ENCODE measurements at regions not wholly inside any gene's neighbourhood (a gene's known extent, or its start where the extent isn't known, plus 50 kb on each side); places are given as distances from the start of the nearest gene placed in this dataset.

DNA sequence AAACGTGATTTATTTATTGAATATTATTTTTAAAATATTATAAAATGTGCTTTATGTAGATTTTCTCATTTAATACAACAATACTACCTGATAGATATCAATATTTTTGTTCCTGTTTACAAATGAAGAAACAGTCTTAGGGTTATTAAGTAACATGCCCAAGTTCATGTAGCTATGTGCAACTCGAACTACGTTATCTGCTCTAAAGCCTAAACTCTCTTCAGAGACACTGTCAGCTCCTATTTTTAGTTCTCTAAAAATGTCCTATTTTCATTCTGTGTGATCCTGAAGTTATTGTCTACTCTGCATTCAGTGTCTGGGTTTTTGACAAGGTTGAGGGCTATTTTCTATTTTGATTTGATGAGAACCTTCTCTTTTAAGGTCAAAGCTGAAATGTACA is 550.1 kb upstream of the B3GALT2 start:
- DNase-seq, result no peak

DNA sequence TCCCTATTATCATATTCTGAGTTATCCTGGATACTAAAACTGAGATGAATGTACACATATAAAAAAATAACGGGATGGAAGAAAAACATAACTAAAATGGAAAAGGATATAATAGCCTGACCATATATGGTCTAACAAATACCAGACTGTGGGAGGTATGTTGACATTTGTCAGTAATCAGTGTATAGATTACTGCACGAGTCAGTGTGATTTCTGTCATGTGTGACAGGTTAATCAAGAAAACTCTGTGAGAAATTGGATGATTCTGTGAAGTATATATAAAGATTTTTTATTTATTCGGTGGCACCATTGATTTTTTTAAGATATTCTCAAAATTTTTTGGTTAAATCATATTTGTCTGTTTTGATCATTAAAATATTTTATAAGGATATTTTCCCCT is 547.3 kb upstream of the B3GALT2 start:
- no peak for DNase-seq

DNA sequence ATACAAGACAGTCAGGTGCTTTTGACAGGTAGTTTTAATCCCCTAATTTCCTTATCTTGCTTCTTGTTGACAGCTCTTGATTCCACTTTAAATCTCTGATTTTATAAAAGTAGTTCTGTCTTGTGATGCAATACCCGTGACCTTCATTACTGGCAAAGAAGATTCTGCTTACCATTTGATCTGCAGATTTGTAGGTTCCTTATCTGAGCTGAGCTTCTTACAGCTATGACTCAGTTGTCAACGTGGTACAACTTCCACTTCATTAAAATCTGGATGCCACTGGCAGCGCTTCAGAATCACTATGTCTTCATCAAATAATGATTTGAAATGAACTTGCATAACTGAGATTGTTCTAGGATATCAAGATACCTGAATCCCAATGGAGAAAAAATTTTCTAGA is 543.6 kb upstream of the B3GALT2 start:
- no peak for DNase-seq

DNA sequence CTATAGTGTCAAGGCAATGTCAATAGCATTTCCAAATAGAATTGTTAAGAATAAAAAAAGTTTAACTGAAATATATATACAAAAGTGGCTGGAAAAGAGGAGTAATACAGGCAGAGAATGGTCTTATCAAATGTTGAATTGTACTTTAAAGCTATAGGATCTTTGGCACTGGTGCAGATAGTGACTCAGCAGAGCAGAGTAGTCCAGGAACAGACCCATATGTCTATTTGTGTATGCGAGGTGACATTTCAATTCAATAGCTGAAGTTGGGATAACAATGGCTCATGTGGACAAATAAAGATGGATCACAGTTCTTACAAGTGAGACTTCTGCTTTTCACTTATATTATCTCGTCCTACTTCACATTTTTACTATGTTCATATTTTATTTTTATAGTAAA is 543.0 kb upstream of the B3GALT2 start:
- peak; percentile 9 for DNase-seq

DNA sequence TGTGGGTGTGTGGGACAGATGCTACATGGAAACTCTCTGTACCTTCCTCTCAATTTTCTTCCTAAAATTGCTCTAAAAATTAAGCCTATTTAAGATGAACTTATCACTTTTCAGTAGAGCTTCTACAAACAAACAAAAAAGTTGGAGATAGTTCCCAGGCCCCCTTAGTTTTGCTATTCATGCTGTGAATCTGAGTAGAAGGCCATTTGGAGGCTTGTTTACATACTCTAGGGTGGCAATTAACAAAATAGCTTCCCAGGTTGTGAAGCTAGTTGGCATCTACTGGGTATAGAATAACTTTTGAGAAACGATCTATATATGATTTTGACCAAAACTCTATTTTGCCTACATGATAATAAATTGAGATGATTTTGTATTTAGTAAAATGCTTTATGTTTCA is 541.4 kb upstream of the B3GALT2 start:
- DNase-seq, result no peak

DNA sequence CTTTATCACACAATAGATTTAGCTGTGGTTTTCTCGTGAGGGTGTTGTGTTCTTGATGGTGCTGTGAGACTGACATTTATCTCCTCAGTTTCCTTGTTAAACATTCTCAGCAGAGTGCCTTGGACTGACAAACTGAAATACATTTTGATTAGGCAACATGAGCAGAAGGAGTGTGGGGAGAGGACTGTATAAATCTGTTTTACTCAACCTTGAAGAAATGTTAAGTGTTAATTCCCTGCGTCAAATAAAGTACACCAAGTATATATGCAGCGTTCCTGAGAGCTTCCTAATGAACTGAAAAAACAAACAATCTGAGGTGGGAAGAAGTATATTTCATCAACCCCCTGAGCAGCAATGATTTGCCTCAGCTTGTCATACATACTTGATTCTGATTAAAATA is 540.3 kb upstream of the B3GALT2 start:
- DNase-seq, result no peak

DNA sequence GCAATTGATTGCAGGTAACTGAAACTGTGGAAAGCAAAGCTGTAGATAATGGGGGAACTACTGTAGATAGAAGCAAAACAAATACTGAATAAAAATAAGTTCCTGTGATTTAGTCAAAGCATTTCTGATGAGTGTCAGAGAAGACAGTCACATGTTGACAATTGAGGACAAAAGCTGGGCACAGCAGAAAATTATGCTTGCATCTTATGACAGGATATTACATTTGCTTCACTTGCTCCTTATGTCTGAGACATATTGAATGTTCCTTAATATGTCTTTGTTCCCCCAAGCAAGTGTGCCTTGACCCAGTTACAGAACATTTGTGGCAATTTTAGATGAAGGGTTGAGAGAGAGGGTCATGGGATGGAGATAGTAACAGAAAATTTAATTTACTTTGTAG is 526.0 kb upstream of the B3GALT2 start:
- DNase-seq, result no peak

DNA sequence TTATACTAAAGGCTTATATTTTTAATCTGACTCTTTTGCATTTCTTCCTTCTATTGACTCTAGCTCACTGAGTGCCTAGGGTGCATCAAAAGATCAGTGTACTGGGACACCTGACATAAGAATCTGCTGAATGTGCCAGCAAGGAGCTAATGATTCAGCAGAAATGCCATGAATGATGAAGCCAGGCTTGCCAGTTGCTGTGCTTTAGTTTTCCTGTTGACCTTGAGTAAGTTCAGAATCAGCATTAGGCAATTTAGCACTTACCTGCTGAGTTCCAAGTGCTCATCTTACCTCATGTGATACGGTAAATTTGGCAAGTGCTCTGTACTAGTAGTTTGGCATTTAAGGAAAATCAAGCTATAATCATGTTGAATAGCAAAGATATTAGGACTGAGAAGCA is 523.2 kb upstream of the B3GALT2 start:
- peak; percentile 9 for DNase-seq

DNA sequence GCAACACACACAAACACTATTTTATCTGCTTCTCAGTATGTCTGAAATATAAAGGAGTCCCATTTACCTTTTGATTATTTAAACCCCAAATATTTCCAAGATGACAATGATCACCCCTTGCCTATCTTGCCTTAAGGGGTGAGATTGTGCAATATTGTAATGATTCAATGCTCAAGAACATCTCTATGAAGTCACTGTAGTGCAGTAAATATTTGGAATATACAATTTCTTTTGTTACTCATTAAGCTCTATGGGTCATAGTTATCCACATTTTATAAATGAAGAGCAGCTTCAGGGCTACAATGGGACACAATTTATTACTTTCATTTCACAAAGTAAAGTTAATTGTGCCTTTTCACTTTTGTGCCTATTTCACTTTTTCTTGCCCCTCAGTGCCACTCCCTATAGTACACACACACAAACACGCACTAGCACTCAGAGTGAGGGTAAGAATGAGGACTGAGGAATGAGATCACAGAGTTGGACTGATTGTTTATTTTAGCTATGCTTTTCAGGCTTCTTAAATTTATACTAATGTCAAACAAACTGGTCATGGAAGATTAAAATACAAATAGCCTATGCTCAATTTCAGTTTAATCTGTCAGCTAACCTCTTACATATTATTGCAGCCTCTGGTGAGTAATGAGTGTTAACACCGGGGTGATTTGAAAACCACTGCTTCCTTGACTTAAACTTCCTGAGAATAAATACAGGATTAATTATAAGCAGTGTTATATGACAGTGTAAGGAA is 521.0 kb upstream of the B3GALT2 start:
- DNase-seq, result no peak

DNA sequence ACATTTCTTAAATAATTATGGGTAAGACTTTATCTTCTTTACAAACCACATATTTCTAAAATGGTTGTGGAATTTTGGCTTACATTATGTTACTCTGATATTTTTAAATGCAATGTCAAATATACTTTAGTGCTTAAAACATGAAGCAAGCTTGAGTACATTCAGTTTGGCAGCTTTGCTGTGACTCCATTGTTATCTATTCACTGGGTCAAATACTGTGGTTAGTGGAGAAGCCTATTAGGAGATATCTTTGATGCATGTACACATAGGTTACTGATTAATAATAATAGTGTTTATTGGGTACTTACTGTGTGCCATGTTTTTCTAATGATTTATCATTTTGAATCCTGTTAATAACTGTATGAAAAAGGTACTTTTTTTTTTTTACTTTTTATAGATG is 520.4 kb upstream of the B3GALT2 start:
- DNase-seq, result no peak

DNA sequence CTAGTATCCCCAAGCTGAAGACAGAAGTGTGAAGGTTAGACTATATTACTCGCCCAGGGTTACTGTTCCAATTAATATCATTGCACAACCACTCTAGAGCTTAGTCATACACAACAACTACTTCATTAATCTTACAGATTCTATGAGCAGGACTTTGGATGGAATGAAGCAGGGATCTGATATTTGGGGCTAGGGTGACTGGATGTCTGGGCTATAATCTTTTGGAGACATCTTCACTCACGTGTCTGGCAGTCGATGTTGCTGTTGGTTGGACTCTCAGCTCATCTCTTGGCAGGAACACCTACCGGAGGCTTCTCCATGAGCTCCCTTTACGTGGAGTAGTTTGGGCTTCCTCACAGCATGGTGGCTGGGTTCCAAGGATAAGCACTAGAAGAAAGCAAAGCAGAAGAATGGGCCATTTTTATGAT is 519.2 kb upstream of the B3GALT2 start:
- no peak for DNase-seq

DNA sequence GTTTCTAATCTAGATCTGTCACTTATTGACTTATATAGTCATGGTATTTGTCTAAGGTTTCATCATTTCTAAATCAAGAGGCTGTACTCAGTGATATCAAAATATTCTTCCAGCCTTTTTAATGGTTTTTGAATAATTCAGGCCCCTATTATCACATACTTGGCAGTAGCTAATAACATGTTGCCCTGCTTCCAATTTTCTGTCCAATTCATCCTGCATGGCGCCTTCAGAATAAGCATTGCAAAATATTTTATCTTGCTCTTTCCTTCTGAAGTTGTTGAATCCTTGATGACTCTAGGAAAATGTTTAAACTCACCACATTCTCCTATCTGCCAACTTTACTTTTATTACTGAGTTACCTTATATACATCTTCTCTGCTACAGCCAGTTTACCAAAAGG is 517.2 kb upstream of the B3GALT2 start:
- DNase-seq, result no peak

DNA sequence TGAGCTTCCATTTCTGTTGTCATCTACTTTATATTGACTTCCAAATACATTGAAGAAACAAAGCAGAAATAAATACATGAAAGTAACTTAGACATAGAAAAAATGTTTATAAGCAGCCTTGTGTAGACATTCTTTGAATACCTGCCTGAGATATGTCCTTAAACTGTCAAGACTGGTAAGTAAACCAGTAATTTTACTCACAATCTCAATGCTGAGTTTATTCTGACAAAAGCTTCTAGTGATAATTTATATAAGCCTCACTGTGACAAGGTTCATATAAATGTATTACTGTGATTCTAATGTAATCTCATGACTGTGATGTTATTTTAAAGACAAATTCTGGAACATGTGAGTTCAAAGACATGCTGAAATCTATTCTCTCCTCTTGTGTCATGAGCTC is 516.7 kb upstream of the B3GALT2 start:
- no peak for DNase-seq

DNA sequence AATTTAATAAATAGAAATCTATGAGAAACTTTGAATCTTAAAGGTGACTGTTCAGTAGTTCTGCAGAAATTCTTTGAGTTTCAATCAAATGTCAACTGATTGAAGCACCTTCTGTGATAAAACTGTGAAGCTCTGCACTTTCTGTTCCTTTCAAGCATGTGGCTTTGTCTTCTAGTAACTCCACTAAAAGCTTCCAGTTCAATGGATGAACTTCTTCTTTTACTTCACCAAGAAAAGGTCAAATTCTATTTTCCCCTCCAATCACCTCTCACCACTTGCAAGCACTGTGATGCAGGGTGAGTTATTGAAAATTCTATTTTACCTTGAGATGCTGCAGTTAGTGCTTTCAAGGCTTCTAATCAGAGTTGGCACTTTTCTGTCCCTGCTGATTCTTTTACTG is 515.3 kb upstream of the B3GALT2 start:
- DNase-seq, result no peak

DNA sequence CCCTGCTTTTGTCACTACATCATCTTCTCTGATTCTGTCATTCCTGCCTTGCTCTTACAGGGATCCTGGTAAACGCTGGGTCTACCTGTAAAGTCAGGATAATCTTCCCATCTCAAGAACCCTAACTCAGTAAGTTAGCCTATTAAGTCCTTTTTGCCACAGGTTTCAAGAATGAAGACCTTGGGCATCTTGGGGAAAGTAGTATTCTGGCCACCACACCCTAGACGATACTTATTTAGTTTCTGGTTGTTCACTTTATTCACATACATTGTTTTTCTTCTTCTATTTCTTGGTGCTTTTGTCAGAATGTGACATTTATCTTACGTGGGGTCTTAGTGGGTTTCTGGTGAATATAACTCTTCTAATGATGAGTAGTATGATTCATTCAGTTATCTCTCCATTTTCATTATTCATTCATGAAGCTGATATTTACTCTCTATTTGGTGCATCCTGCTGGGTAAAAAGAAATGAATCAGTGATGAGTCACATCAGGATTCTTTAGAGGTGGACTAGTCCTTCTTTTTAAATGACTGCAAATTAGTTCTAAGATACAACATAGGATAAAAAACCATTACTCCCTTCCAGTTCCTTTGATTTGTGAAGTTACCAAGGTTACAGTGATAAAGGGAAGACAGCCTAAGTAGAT is 514.4 kb upstream of the B3GALT2 start:
- DNase-seq, result no peak

DNA sequence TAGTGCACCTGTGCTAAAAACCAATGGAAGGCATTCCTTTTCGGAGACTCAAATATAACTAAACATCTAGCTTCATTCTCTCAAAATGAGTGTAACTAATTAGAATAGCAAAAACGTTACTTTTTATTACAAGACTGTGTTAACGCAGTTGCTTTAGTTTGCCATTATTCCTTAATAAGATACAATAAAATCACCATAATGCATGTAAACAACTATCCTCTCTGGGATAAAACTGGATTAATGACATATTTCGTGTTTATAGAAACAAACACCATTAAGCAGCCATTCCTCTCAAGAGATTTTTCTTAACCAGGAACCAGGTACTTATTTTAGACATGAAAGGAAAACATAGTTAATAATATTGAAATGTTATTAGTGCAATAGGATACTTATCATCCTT is 512.8 kb upstream of the B3GALT2 start:
- no peak for DNase-seq

DNA sequence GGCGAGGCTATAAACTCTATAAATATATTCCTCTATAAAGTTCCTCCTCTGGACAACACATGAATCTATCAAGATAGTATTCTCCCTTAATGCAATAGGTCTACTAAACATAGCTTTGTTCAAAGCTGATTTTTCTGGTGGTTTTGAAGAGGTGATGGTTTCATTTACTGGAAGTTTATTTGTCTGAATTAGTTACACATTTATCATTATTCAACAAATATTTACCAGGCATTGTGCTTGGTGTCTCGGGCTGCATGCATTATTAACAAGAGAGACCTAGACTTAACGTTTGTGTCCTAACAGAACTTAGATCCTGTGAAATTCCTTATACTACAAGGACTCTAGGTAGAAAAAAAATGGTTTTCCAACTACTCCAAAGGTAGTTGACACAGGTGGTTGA is 511.4 kb upstream of the B3GALT2 start:
- DNase-seq, result no peak

DNA sequence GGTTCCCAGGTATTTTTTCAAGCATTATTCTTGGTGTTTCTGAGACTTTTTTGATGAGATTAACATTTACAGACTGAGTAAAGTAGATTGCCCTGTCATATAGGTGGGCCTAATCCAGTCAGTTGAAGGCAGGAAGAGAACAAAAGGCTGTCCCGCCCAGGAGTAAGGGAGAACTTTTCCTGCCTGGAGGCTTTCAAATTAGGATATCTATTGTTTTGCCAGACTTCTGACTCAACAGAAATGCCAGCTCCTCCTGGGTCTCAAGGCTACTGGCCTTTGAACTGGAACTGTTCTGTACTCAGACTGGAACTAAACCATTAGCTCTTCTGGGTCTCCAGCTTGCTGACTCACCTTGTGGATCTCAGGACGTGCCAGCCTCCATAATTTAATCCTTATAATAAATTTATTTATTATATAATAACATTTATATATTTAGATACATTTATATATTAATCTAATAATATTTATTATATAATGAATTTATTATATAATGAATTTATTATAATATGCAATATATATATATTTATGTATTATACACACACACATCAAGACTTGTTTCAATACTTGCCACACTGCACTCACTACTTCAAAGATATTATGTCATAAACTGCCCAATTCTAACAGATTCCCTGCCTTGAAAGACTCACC is 510.8 kb upstream of the B3GALT2 start:
- no peak for DNase-seq

DNA sequence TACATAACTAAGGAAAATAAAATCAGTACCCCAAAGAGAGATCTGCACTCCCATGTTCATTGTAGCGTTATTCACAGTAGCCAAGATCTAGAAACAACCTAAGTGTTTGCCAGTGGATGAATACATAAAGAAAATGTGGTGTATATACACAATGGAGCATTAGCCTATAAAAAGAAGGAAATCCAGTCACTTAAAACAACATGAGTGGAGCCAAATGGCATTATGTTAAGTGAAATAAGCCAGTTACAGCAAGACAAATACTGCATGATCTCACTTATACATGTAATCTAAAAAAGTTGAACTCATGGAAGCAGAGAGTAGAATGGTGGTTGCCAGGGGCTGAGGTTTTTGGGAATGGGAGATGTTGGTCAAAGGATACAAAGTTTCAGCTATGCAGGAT is 508.3 kb upstream of the B3GALT2 start:
- no peak for DNase-seq

DNA sequence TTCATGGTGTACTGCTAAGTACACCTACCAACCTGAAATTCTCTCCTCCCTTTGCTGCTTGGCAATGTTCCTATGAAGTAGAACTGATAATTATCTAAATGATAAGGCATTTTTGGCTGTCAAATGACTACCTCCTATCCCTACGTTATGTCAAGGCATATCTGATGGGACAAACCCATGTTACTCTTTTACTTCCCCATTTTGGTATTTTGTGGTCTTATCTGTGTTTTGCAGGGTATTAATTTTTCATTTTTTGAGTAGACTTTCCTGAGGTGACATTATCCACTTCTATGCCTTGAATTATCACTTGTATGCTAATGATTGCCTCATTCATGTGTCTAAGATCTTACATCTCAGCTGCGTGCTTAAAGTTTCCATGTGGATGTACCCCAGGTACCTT is 499.6 kb upstream of the B3GALT2 start:
- DNase-seq, result no peak

DNA sequence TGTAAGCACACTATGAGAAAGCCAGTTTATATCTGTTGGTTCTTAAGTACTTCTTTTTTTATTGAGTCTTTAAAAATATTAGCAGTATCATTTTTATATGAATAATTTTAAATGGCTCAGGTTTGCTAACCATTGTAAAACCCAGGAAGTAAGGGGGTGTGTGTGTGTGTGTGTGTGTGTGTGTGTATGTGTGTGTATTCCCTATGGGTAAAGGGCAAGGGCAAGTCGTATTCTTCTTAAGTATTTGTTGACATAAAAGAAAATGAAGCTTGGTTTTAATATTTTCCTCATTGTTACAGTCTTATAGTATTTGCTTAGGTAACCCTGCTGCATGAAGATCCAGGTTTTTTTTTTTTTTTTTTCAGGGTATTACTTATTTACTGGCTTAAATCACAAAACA is 495.0 kb upstream of the B3GALT2 start:
- DNase-seq, result no peak

DNA sequence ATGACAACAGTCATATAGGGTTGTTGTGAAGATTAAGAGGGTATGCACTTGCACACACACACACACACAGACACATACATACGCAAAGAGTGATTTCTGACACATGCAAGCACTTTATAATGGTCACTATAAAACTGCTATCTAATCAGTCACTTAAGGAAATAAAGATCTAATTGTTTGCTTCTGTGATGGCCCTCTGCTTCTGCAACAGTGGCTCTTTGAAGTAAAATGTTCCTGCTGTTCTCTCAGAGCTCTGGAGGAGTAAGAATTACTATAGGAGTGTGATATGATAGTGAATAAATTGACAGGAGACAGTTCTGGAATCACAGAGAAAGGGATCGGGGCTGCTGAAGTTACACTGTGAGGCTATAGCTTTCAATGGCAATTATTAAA is 494.5 kb upstream of the B3GALT2 start:
- DNase-seq, result no peak

DNA sequence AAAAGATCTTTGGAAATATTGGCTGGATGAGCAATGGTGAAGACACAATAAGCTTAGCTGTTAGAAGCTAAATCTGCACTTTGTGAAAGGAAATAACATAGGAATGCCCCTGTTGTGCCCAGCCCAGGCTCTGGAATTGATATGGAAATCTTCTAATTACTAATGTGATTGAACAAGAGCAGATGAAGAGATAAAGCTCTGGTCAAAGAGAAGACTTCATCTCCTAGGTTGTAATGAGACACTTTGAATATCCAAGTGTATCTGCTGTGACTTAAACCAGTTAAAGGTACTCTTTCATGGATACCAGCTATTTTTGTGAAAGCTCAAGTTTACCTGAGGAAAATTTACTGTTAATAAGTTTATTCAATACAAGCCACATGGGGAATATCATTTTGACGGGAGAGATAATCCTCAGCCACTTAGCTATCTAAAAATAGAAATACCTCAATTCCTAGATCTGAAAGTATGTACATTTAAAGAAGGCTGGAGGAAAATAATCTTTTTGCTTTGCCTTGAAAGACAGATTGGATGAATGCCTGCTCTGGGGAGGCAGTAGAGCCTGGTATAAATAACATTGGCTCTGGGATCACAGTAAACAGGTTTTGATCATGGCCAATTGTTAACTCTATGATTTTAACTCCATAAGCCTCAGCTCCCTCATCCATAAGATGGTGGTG is 494.0 kb upstream of the B3GALT2 start:
- DNase-seq, result no peak

DNA sequence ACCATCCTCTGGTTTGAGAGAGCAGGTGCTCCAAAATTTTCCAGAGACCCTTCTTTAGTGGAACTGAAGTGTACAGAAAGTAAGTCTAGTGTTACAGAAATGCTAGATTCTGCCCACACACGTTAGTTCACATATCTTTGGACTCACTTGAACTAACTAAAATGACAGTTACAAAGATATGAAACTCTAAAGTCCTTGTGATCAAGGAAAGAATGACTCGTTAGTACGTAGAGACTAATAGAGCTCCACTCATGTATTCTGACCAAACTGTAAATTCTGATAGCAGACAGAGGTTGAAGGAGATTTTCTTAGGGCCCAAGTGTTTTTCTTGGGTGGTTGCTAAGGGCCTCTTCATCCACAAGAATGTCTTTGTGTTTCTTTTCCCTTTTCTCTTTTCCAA is 491.5 kb upstream of the B3GALT2 start:
- DNase-seq, result no peak

Data from NCI-H2171 treated with DMSO at 0.1 percent for 48 hours (cell line).